Cardiac fibroblast (primary cell): ENCODE measurements at regions not wholly inside any gene's neighbourhood (a gene's known extent, or its start where the extent isn't known, plus 50 kb on each side); places are given as distances from the start of the nearest gene placed in this dataset.

ENCODE experiments used
- DNase-seq, 2 donors: peaks; one replicate each; pipeline versions ENCODE4 v3.0.0 to v3.0.0-alpha.2; 2010; ENCODE audit warnings: low read depth in 2 of 2
- H3K4me3 ChIP-seq, 2 donors: replicated peaks in 1 of 2; 1 replicate in 1 of 2; 2 replicates in 1 of 2; pipeline ENCODE4 v1.5.1; 2011; ENCODE audit warnings: low read depth in 2 of 2, low read length in 2 of 2, mild to moderate bottlenecking in 2 of 2, moderate library complexity in 1 of 2
- CTCF ChIP-seq: IDR thresholded peaks from one replicate; pipeline ENCODE4 v1.5.1; 2011; ENCODE audit warnings: low read depth, mild to moderate bottlenecking, low read length, inconsistent platforms

GRCh38 chr4:147400721-147401120, 80.2 kb upstream of the EDNRA start:
- no peak for DNase-seq
- no peak for TF ChIP-seq CTCF
- H3K4me3 ChIP-seq, result no peak overlapping the region

GRCh38 chr4:147401221-147401620, 79.7 kb upstream of the EDNRA start:
- no peak overlapping the region for H3K4me3 ChIP-seq
- DNase-seq, result no peak
- no peak for TF ChIP-seq CTCF

GRCh38 chr4:147407261-147408045, 73.4 kb upstream of the EDNRA start:
- DNase-seq, result peak; percentile 19 to 49
- TF ChIP-seq CTCF, result peak; percentile 46

GRCh38 chr4:147408189-147408588, 72.7 kb upstream of the EDNRA start:
- no peak for TF ChIP-seq CTCF
- no peak overlapping the region for H3K4me3 ChIP-seq
- DNase-seq, result peak; percentile 24 to 54

More at GRCh38 chr4:147407261-147408045, 73.4 kb upstream of the EDNRA start:
- no peak overlapping the region for H3K4me3 ChIP-seq

- DNase-seq, result peak; percentile 55 to 85
- no peak overlapping the region for H3K4me3 ChIP-seq
- no peak for TF ChIP-seq CTCF
Observed at GRCh38 chr4:147409350-147409749, 71.5 kb upstream of the EDNRA start.

- TF ChIP-seq CTCF, result no peak
- H3K4me3 ChIP-seq, result no peak overlapping the region
- DNase-seq, result no peak
Observed at GRCh38 chr4:147418226-147418625, 62.7 kb upstream of the EDNRA start.

GRCh38 chr4:147421456-147421855, 59.4 kb upstream of the EDNRA start:
- no peak for DNase-seq
- TF ChIP-seq CTCF, result no peak
- H3K4me3 ChIP-seq, result no peak overlapping the region
